ENCODE measurements at regions not wholly inside any gene's neighbourhood (a gene's known extent, or its start where the extent isn't known, plus 50 kb on each side); places are given as distances from the start of the nearest gene placed in this dataset.

DNA sequence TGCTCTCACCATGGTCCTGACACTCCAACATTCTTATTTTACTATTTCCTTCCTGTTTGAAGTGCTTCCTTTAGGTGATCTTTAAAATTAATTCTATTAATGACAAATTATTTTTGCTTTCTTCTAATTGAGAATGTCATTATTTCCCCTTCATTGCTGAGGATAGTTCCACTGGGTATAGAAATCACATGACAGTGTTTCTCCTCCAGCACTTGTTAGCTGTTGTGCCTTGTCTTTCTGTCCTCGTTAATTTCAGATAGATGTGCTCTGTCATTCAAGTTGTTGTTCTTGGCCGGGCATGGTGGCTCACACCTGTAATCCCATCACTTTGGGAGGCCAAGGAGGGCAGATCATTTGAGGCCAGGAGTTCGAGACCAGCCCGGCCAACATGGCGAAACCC, 321.0 kb upstream of the RAB6C start:
- no peak for DNase-seq

DNA sequence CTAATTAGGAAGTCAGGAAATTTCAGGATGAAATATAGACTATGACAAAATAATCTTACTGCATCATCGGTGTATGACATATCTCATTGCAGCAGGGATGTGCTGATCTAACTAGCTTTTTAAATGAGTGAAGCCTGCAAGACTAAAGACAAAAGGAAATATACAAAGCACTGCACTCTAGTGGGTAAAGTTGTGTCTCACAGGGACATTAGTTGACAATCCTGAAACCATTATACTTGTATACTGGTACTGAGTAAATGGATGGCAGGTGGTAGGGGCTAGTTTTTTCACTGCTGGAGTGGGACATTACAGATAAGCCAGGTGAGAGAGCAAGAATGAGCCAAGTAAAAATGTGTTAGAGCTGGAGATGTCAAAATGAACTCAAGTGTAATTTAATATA, 317.5 kb upstream of the RAB6C start:
- DNase-seq: no peak

DNA sequence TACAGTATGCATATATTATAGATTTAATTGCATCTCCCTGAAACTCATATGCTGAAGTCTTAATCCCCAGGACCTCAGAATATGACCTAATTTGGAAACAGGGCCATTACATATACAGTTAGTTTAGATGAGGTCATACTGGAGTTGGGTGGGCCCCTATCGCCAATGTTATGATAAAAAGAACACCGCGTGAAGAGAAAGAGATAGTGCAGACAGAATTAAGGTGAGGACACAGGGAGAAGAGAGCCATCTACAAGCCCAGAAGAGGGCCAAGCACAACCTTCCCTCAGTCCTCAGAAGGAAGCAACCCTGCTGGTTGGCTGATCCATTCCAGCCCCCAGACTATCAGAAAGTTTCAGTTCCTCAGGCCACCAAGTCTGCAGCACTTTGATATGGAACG, 311.9 kb upstream of the RAB6C start:
- DNase-seq: no peak

DNA sequence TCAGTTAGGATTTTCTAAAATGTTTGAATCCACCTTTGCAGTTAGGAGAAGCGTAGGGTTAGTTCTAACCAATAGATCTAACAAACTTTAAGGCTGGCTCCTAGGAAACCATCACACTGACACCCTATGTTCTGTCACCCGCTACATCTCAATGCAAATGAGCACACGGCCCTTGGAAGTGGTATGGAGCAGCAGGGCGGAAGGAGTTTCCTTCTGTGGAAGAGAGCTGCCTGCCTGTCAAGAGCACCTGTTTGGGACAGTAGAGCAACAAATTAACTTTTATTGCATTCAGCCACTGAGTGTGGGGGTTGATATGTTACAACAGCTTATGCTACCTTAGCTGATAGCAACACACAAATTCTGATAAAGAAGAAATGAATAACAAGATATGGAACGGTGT, 306.9 kb upstream of the RAB6C start:
- no peak for DNase-seq

DNA sequence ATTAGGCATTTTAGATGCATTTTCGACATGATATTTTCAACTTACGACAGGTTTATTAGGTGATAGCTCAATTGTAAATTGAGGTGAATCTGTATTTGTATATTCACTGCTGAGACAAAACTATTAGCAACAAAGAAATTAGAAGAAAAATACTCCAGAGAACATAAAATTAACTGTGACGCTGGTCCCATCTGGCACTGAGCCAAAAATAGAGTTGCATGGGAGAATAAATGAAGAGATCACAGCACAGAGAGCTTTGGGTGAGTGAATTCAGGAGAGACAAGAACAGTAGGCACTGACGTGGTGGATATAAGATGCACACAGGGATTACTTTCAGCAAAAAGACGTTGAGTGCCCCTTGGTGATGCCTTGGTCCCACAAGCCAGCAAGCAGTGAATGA, 306.2 kb upstream of the RAB6C start:
- no peak for DNase-seq

DNA sequence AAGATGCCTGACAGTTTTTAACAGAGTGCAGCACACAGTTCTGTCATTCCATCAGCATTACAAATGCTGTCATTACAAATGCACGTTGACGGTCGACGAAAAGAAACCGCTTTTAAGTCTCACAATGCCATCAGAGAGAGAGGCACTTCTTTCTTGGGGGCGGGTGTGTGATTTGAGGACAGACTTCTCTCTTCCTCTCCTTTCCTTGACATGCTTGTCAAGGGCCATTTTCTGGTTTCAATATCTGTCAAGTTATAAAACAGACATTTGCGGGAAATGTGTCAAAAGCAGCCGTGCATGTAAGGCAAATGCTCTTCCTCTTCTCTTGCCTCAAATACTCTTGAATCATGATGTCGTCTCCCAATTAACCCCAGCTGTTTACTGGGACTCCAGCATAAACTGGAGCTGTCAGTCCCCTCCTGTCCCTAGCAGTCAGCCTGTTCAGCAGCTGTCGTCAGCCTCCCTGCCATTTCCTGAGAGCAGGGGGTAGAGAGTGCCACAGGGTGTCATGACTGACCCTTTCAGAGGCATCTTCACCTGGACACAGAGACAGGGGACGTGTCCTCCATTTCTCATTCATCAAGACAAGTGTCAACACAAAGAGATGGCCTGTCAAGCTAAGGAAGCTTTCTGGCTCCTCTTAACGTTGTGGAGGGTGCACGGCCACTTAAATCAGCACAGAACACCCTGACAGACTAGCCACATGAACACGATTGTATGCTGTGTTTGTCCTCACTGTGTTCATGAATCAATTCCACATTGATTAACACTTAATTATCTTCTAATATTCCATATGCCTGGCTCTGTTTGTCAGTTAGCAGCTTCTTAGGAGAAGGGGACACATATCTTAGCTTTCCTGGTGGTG, 305.4 kb upstream of the RAB6C start:
- DNase-seq: no peak

DNA sequence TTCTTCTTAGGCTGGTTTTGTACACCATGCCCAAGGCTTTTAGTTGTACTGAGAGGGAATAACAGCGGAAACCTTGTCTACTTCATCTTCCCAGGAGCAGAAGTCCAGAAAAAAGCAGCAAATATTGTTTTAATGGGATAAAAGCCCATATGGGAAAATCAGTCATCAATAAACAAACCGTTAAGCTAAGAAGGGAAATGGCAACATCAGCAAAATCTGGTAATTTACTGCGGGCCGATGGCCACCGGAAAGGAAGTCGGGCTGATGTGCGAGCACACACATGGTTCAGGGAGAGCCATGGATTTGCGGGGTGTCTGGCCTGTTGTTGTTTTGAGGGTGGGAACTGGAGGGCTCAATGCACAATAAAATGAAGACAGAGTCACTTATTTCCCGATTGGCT, 300.7 kb upstream of the RAB6C start:
- no peak for DNase-seq

DNA sequence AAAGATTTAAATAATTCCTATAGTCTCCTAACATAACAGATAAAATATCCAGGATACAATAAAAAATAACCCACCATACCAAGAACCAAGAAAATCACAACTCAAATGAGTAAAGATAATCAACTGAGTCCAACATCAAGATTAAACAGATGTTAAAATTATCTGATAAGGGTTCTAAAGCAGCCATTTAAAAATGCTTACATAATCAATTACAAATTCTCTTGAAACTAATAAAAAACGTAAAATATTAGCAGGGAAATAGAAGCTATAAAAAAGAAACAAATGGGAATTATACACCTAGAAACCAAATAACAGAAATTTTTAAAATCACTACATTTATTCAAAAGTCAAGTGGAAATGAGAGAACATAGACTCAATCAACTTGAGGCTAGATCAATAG, 297.7 kb upstream of the RAB6C start:
- DNase-seq: no peak

DNA sequence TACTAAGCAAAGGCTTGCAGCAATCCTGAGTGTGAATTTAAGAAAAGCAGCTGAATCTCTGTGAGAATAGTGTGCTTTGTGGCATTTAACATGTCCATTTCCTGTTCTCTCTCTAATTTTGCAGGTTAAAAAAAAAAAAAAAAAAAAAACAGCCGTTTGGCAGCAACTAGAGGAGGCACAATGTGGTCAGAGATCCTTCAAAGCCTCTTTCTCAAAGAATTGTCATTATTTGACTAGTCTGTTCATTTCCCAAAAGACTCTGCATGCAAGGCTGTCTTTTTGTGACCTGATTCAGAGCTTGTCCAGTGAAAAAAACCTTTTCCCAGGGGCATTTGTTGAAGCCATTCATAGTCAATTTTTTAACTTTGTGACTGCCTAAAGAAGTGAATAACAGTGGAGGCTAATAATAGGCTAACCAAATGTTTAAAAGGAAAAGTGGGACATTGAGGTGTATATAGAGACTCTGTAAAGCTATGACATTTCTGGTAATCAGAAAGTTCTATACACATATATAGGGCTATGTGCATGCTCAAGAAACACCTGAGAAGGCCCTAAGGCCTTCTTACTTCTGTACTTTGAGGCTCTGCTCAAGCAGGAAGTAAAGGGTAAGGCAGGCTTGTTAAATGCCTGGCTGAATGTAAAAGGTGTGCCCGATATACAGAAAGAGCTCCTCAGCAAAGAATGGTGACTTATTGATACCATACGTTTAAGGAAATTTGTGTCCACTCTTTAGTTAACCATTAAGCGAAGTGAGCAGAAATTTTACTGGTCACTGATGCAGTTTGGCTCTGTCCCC, 289.6 kb upstream of the RAB6C start:
- DNase-seq: no peak

DNA sequence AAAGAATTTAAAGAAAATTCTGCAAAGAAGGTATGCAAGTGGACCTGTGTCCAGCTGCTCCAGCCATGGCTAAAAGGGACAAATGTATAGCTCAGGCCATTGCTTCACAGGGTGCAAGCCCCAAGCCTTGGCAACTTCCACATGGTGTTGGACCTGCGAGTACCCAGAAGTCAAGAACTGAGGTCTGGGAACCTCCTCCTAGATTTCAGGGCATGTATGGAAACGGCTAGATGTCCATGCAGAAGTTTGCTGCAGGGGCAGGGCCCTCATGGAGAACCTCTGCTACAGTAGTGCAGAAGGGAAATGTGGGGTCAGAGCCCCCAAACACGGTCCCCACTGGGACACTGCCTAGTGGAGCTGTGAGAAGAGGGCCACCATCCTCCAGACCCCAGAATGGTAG, 284.0 kb upstream of the RAB6C start:
- no peak for DNase-seq

DNA sequence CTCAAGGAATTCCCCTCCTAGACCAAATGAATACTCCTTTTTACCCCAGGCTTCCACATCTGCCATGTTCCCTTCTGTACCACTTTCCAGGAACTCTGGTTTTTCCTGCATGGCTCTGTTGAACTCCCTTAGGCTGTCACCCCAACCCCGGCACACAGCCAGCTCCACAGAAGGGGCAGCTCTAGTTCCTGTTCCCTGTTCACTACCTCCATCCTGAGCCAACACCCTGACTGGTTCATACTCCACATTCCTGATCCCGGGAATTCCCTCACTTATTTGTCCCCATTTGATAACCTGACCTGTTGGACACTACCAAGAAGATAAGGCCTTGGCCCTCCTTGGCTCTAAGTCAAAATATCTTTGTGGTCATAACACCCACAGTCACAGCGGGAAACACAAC, 280.9 kb upstream of the RAB6C start:
- no peak for DNase-seq

DNA sequence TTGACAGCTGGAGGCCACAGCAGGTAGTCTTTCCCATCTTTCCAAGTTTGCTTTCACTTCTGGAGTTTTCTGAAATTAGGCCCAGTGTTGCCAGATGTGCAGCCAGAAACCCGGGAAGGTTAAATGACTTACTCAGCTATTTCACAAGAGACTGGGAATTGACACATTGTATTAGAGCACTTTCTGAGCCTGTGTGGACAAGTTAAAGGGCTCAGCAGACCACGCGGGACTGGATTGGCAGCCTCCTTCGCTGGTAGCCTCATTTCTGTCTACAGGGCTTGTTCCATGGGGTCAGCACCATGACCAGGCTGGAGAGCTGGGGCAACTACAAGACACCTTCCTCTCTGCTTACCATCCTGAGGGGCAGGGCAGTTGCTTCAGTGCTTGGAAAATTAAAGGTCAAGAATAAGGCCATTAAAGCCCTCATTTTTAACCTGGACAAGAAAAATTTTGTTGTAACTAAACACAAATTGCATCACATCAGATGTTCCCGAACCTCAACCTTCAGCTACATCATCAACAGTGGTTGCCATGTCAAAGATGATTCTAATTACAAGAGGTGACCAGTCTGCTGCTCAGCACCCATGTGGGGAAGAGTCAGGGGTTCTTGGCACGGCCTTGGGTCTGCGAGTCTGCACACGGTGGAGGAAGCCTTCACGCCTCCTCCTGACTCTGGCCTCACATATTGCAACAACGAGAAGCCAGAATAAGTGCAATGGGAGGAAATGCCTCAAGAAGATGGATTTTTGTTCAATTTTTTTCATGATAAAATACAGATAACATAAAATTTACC, 279.5 kb upstream of the RAB6C start:
- no peak for DNase-seq

DNA sequence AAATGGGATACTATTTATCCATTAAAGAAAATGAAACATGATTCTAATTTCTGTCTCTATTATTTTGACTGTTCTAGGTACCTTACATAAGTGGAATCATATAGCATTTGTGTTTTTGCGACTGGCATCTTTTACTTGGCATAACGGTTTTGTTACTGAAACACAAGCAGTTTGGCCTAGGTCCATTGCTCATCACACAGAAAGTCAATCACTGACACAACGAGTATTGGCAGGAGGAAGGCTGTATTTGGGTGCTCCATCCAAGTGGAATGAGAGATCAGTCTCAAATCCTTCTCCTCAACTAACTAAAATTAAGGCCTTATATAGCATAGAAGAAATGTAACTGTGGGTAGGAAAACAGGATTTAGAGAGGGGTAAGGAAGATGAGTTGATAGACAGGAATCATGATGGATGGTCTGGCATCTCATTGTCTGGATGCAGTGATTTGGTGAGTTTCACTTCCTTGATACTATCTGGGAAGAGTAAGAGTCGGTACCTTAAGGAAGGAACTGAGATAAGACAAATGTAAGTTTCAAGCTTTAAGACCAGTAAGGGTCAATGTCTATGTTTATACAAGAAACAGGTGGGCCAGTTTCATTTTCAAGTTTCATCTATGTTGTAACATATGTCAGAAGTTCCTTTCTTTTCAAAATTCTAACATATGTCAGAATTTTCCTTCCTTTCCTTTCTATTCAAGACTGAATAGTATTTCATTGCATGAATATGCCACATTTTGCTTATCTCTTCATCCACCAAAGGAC, 276.9 kb upstream of the RAB6C start:
- DNase-seq: no peak

DNA sequence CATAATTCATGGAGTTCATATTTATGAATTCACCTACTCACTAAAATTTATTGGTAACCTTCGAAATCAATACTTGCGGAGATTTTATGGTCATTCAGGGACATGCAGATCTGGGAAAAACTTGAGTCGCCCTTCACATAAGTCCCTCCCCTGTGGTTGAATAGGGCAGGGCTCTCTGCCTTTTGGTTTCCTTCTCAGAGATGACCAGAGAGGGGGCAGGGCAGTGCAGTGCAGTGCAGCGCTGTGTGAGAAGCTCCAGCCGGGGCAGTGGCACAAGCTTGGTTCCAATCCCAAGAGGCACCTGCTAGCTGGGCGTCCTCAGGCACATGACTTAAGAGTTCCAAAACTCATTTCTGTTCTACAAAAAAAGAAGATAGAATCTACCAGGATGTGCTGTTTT, 274.4 kb upstream of the RAB6C start:
- no peak for DNase-seq

DNA sequence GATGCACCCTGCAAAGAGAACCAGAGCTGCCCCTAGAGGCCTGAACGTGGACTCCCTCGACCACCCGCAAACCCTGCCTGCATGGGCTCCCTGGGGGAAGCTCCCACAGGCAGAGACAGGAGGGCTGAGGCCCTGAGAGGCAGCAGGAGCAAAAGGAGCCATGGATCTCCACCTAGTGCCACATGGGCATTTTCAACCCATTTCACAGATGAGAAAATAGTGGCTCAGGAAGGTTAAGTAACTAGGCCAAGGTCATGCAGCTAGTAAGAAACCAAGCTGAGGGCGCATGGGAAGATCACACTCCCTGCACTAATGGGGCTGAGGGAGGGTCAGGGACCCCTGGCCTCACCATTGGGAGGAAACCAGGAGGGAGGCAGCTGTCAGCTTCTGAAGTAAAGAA, 271.7 kb upstream of the RAB6C start:
- no peak for DNase-seq

DNA sequence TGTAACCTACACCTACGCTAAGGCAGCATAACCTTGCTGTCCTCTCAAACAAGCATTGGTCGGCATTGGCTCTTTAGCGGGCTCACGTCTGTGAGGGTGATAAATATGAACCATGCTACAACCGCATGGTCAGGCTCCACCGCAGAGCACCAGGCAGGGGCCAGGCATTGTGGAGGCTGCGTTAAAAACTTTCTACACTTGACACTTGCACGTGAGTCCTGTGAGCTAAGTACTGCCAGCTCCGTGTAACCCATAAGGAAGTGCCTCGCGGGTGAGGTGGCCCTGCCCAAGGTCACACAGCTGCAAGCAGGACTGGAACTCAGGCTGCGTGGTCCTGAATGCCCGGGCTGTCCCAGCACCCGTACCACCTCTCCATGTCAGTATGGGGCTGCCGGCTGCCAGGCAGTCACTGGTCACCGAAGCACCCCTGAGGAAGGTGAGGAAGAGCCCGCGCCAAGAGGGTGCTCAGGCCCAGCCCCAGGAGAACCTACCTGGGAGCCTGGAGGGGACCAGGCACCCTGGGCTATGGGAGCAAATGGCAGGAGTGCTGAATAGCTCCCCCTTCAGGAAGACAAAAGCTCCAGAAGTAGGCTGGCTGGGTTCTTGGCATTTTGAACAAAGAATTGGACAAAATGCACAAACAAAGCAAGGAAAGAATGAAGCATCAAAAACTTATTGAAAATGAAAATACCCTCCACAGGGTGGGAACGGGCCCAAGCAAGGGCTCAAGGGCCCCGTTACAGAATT, 271.1 kb upstream of the RAB6C start:
- DNase-seq: no peak

DNA sequence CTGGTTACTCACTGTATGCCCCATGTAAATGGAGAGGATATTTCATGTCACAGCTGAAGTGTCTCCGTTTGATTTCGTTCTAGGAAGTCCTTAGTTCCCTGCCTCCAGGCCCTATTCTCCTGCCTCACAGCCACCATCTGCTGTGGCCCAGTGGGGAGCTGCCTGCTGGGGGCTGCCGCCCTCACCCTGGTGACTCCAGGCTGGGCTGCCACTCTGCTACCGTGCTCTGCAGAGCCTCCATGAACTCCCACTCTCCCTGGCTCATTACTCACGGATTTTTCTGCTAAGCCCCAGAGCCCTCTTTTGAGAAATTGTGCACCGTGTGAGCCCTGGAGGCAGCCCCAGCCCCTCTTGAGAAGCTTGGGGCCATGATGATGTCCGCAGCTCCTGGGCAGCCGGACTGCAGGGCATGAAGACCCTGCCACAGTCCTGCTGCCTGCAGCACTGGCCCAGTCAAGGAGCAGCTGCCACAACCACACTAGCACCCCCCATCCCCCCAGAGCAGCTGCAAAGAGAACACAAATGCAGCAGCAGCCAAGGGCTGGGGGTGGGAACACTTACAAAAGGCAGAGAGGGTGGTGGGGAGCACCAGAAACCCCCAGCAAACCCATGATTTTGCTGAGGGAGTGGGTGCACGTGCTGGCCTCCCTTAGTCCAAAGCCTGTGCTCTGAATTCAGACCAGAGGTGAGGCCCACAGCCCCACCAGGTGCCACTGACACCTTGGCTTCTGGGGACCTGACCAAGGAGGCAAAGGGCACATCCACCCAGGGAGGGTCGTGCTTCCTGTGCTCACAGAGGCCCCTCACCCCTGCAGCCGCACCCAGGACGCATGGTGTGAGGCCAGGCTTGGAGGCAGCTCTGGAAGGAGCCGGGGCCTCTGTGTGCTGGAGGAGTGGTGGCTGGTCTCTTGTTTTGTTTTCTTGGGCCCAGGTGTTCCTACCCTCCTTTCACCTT, 270.2 kb upstream of the RAB6C start:
- DNase-seq: no peak

DNA sequence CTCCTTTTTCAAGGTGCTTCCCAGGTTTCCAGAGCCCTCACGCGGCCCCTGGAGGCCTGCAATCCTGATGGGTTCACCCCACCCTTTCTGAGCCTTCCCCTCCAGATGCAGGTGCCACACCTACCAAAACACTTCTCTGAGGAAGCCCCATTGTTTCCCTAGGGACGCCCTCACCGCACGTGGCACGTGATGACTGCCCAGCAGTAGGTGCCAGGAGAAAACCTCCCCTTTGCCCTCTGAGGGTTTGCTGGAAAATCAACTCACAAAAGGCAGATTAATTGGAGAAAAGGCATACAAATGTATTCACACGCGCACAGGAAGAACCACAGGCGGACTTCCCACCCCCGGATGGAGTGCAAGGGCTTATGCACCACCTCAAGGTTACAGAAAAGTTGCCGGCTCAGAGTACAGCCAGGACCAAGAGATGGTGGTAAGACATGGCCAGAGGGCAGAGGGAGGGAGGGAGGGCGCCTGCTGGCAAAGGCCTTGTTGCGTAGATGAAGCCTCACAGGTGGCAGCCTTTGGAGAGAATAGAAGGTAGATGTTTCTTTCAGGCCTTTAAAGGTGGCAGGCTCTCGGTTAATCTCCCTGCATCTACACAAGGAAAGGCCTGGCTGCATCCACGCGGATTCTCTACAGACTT, 269.4 kb upstream of the RAB6C start:
- no peak for DNase-seq

DNA sequence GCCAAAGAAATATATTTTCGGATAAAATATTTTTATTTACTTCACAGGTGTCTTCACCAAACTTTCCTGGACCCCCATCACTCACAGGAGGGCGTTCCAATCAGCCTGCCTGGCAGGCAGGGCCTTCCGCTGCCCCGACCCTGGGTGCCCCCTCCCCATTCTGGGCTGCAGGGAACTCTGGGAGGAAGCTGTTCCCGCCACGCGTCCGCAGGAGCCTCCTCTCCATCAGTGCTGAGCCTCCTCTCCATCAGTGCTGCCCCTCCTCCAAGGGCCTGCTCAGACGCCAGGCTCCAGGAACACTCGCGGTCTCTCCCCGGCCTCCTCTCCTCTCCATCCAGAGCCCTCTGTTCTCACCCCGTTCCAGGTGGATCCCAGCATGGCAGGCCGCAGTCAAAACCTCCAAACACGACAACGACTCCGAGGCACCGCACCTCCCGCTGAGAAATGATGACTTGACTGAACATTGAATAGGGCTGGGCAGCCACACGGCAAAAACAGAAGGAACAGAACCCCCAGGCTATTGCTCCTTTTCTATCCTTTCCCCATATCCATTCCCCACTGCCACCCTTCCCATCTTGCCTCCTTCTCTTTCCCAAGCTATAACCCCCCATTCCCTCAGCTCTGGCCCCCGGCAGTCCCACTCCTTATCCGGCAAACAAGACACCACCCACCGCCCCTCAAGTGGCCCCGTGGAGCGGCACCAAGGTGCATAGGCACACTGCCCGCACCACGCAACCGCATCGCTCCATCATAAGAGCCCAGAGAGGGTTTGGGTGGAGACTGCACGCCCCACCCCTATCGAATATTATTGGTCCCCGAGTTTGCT, 268.6 kb upstream of the RAB6C start:
- DNase-seq: no peak
